T-cell (primary cell): ENCODE measurements at regions not wholly inside any gene's neighbourhood (a gene's known extent, or its start where the extent isn't known, plus 50 kb on each side); places are given as distances from the start of the nearest gene placed in this dataset.

Experiments used
- ATAC-seq, 4 experiments: fragments of 200-7000 bp in 3 of 4; fragments of 150-1000 bp in 1 of 4; cut with Tn5 transposase; replicated peaks in 1 of 4; 1 replicate in 3 of 4; 2 replicates in 1 of 4; pipeline ENCODE4 v1.10.0; 2021; ENCODE audit warnings: moderate library complexity in 3 of 4, mild to moderate bottlenecking in 2 of 4, moderate number of reproducible peaks in 1 of 4
- CTCF ChIA-PET, 2 donors: fragments of 300-600 bp; sonication (Branson Sonifier 250); formaldehyde crosslinking; loops; one replicate each; lab custom pipeline; 2022; ENCODE audit warnings: antibody characterized with exemption in 2 of 2; lab: Charles Lee
- POLR2A ChIA-PET, 2 donors: fragments of 300-600 bp; sonication (Branson Sonifier 250); formaldehyde crosslinking; loops; one replicate each; lab custom pipeline; 2022; ENCODE audit warnings: antibody characterized with exemption in 2 of 2; lab: Charles Lee
- DNase-seq, 35 experiments: peaks; one replicate each; pipeline versions ENCODE4 v3.0.0 to v3.0.0-alpha.2; 2013 to 2023
- H3K27ac ChIP-seq: one replicate; pipeline ENCODE4 v1.5.1; 2013; ENCODE audit warnings: low read length
- H3K27me3 ChIP-seq, 2 experiments: replicated peaks in 1 of 2; 1 replicate in 1 of 2; 2 replicates in 1 of 2; pipeline versions ENCODE4 v1.6.1 to v1.7.0; 2013; ENCODE audit warnings: low read length in 1 of 2, mixed read lengths in 1 of 2; ENCODE audit not compliant: control insufficient read depth in 2 of 2, insufficient read depth in 2 of 2; ENCODE audit errors: extremely low read depth in 1 of 2
- H3K36me3 ChIP-seq, 2 donors: 1 replicate in 1 of 2; 2 replicates in 1 of 2; pipeline versions ENCODE4 v1.6.1 to v1.7.0; 2013; ENCODE audit warnings: low read length in 1 of 2; ENCODE audit not compliant: control insufficient read depth in 2 of 2, insufficient read depth in 1 of 2; ENCODE audit errors: extremely low read depth in 1 of 2
- H3K4me1 ChIP-seq, 2 experiments: 1 replicate in 1 of 2; 2 replicates in 1 of 2; pipeline versions ENCODE4 v1.6.1 to v1.7.0; 2013; ENCODE audit warnings: low read length in 2 of 2, mixed read lengths in 1 of 2; ENCODE audit not compliant: insufficient read depth in 2 of 2, control insufficient read depth in 1 of 2; ENCODE audit errors: extremely low read depth in 1 of 2
- H3K4me3 ChIP-seq, 2 donors: 1 replicate in 1 of 2; 2 replicates in 1 of 2; pipeline versions ENCODE4 v1.5.1 to v1.7.0; 2013; ENCODE audit warnings: mild to moderate bottlenecking in 2 of 2, low read length in 1 of 2, moderate library complexity in 1 of 2; ENCODE audit not compliant: control insufficient read depth in 1 of 2; ENCODE audit errors: extremely low read depth in 1 of 2
- H3K9me3 ChIP-seq: 2 replicates; pipeline ENCODE4 v1.7.0; 2013
- H3K27ac Mint-ChIP-seq, 2 donors: one replicate each; pipeline ENCODE4 v1.8.0; 2020 to 2021; ENCODE audit warnings: mild to moderate bottlenecking in 2 of 2, mixed read lengths in 2 of 2
- H3K27me3 Mint-ChIP-seq, 2 donors: one replicate each; pipeline ENCODE4 v1.8.0; 2021 to 2022; ENCODE audit warnings: mixed read lengths in 2 of 2
- H3K36me3 Mint-ChIP-seq: one replicate; pipeline ENCODE4 v1.8.0; 2021; ENCODE audit warnings: mixed read lengths
- H3K4me1 Mint-ChIP-seq, 3 donors: one replicate each; pipeline ENCODE4 v1.8.0; 2020 to 2022; ENCODE audit warnings: mixed read lengths in 3 of 3, mild to moderate bottlenecking in 1 of 3
- H3K4me3 Mint-ChIP-seq, 3 donors: one replicate each; pipeline ENCODE4 v1.8.0; 2020 to 2022; ENCODE audit warnings: mild to moderate bottlenecking in 3 of 3, mixed read lengths in 3 of 3, moderate library complexity in 3 of 3
- H3K9me3 Mint-ChIP-seq, 3 donors: one replicate each; pipeline ENCODE4 v1.8.0; 2020 to 2022; ENCODE audit warnings: mixed read lengths in 3 of 3
- WGBS: methylation state at CpG from one replicate; pipeline ENCODE4 v1.1.5; 2013; ENCODE audit warnings: missing lambda C conversion rate; ENCODE audit not compliant: insufficient coverage; 5-methylcytosine and 5-hydroxymethylcytosine counted together

DNA sequence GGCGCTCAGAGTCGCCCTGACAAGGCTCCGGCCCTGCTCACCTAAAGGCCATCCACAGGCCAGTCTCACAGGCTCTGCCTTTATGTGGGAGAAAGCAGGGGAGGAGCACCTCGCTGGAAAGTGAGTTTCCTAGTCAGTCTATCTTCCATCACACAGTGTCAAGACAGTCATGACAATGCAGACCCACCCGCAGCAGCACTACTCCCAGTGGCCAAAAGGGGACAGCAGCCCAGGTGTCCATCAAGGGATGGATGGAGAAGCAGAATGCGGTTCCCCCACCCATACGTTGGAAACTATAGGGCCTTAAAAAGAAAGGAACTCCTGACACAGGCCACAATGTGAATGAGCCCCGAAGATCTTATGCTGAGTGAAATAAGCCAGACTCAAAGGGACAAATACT is 226.8 kb downstream of the ENGASE start:
- H3K36me3 Mint-ChIP-seq: no peaks in the 10 kb centered on the region

DNA sequence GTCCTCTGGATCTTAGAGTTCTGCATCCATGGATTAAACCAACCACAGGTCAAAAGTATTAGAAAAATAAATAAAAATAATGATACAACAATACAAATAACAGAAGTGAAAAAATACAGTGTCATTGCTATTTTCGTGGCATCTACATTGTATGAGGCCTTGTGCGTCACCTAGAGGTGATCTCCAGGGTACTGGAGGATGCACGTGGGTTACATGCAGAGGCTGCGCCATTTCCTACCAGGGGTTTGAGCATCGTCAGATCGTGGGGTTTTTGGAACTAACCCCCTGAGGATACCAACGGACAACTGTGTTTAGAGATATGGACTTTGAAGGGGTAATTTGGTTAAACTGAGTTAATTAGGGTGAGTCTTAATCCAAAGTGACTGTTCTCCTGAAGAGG is 224.7 kb downstream of the ENGASE start:
- Histone ChIP-seq H3K27me3 (peaks cover 0 to 46% of the 10 kb centered on the region in 2 experiments), H3K9me3 (no peaks in the 10 kb centered on the region), H3K4me3 (no peak overlapping the region), H3K36me3 (no peaks in the 10 kb centered on the region), H3K27ac (no peak overlapping the region), H3K4me1 (no peaks in the 10 kb centered on the region)
- CTCF ChIA-PET: no interaction called here
- DNase-seq (no peak), ATAC-seq (no peak)
- WGBS: 85% methylated on average over 6 of the region's 7 CpGs
- no peak overlapping the region for H3K27ac Mint-ChIP-seq
- H3K36me3 Mint-ChIP-seq: no peaks in the 10 kb centered on the region
- H3K9me3 Mint-ChIP-seq: no peaks in the 10 kb centered on the region
- peaks cover 26 to 34% of the 10 kb centered on the region in 2 donors for H3K27me3 Mint-ChIP-seq
- no peak overlapping the region for H3K4me3 Mint-ChIP-seq
- POLR2A ChIA-PET: no interaction called here
- no peaks in the 10 kb centered on the region for H3K4me1 Mint-ChIP-seq

More for the DNA sequence above, 226.8 kb downstream of the ENGASE start:
- ChIA-PET POLR2A (no interaction called here), CTCF (no interaction called here)
- ATAC-seq (no peak), DNase-seq (no peak)
- H3K4me1 Mint-ChIP-seq: no peaks in the 10 kb centered on the region
- H3K4me3 Mint-ChIP-seq: no peak overlapping the region
- H3K4me3 ChIP-seq: no peak overlapping the region
- WGBS: 81% methylated on average over 3 of the region's 8 CpGs
- no peak overlapping the region for H3K27ac Mint-ChIP-seq
- H3K36me3 ChIP-seq: no peaks in the 10 kb centered on the region
- no peaks in the 10 kb centered on the region for H3K9me3 Mint-ChIP-seq
- no peaks in the 10 kb centered on the region for H3K4me1 ChIP-seq
- H3K9me3 ChIP-seq: no peaks in the 10 kb centered on the region
- peaks cover 0 to 47% of the 10 kb centered on the region in 2 experiments for H3K27me3 ChIP-seq
- H3K27me3 Mint-ChIP-seq: peaks cover 33 to 34% of the 10 kb centered on the region in 2 donors
- H3K27ac ChIP-seq: no peak overlapping the region

GRCh38 chr17:79298799-79299198 is 224.2 kb downstream of the ENGASE start:
- Mint-ChIP-seq H3K4me3 (no peak overlapping the region), H3K27ac (no peak overlapping the region), H3K9me3 (no peaks in the 10 kb centered on the region), H3K4me1 (no peaks in the 10 kb centered on the region), H3K36me3 (no peaks in the 10 kb centered on the region), H3K27me3 (peaks cover 26 to 37% of the 10 kb centered on the region in 2 donors)
- DNase-seq (no peak), ATAC-seq (no peak)
- POLR2A ChIA-PET: no interaction called here
- Histone ChIP-seq H3K4me1 (no peaks in the 10 kb centered on the region), H3K27me3 (peaks cover 0 to 50% of the 10 kb centered on the region in 2 experiments), H3K36me3 (no peaks in the 10 kb centered on the region), H3K4me3 (no peak overlapping the region), H3K27ac (no peak overlapping the region), H3K9me3 (no peaks in the 10 kb centered on the region)
- WGBS: 77% methylated on average over 12 of the region's 12 CpGs
- CTCF ChIA-PET: no interaction called here

GRCh38 chr17:79296243-79296642 is 221.6 kb downstream of the ENGASE start:
- DNase-seq: no peak
- no peak for ATAC-seq
- Histone ChIP-seq H3K27ac (no peak overlapping the region), H3K4me3 (no peak overlapping the region), H3K9me3 (no peaks in the 10 kb centered on the region), H3K4me1 (no peaks in the 10 kb centered on the region), H3K36me3 (no peaks in the 10 kb centered on the region), H3K27me3 (peaks cover 0 to 55% of the 10 kb centered on the region in 2 experiments)
- H3K4me3 Mint-ChIP-seq: no peak overlapping the region
- H3K9me3 Mint-ChIP-seq: no peaks in the 10 kb centered on the region
- H3K27me3 Mint-ChIP-seq: peaks cover 26 to 50% of the 10 kb centered on the region in 2 donors
- ChIA-PET POLR2A (no interaction called here), CTCF (no interaction called here)
- H3K27ac Mint-ChIP-seq: no peak overlapping the region
- no peaks in the 10 kb centered on the region for H3K4me1 Mint-ChIP-seq
- WGBS: 88% methylated on average over 4 of the region's 7 CpGs
- no peaks in the 10 kb centered on the region for H3K36me3 Mint-ChIP-seq

GRCh38 chr17:79295307-79295706 is 220.7 kb downstream of the ENGASE start:
- CTCF ChIA-PET: no interaction called here
- Mint-ChIP-seq H3K9me3 (no peaks in the 10 kb centered on the region), H3K4me3 (no peak overlapping the region), H3K4me1 (no peaks in the 10 kb centered on the region), H3K27me3 (peaks cover 27 to 58% of the 10 kb centered on the region in 2 donors), H3K36me3 (no peaks in the 10 kb centered on the region), H3K27ac (no peak overlapping the region)
- H3K27ac ChIP-seq: no peak overlapping the region
- no peak overlapping the region for H3K4me3 ChIP-seq
- no peaks in the 10 kb centered on the region for H3K36me3 ChIP-seq
- 74% methylated on average over 4 of the region's 6 CpGs for WGBS
- POLR2A ChIA-PET: no interaction called here
- no peaks in the 10 kb centered on the region for H3K4me1 ChIP-seq
- H3K27me3 ChIP-seq: peaks cover 0 to 52% of the 10 kb centered on the region in 2 experiments
- no peak for ATAC-seq
- no peak for DNase-seq
- no peaks in the 10 kb centered on the region for H3K9me3 ChIP-seq

DNA sequence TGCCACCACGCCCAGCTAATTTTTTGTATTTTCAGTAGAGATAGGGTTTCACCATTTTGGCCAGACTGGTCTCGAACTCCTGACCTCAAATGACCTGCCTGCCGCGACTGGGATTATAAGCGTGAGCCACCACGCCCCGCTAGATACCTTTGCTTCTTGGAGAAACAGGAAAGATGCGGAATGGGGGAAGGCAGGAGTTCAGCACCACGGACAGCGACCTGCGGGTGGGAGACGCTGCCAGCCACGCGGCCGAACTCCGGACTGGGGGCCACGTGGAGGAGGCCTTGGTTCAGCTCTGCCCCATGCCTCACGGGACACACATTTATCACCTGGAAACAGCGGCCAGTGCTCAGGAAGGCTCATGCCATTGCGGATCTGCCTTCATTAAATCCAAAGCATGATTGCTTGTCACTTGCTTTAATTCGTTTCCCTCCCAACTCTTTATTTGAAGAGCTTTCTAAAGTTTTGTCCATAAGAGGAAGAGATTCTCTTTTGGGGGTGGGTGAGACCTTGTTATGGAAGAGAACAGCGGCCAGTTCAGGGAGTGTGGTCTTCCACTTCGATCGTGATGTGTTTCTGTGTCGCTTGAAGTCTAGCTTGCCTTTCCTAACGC is 219.9 kb downstream of the ENGASE start:
- Mint-ChIP-seq H3K4me3 (no peak overlapping the region), H3K9me3 (no peaks in the 10 kb centered on the region), H3K36me3 (no peaks in the 10 kb centered on the region), H3K4me1 (no peaks in the 10 kb centered on the region), H3K27me3 (peaks cover 33 to 62% of the 10 kb centered on the region in 2 donors), H3K27ac (no peak overlapping the region)
- H3K4me1 ChIP-seq: no peaks in the 10 kb centered on the region
- no peak overlapping the region for H3K27ac ChIP-seq
- H3K36me3 ChIP-seq: no peaks in the 10 kb centered on the region
- 27% methylated on average over 22 of the region's 26 CpGs for WGBS
- H3K9me3 ChIP-seq: no peaks in the 10 kb centered on the region
- no peak for ATAC-seq
- peaks cover 0 to 57% of the 10 kb centered on the region in 2 experiments for H3K27me3 ChIP-seq
- ChIA-PET CTCF (no interaction called here), POLR2A (no interaction called here)
- DNase-seq: peak in 25 of 35 experiments; percentile 3 to 58 (median 18)
- no peak overlapping the region for H3K4me3 ChIP-seq

DNA sequence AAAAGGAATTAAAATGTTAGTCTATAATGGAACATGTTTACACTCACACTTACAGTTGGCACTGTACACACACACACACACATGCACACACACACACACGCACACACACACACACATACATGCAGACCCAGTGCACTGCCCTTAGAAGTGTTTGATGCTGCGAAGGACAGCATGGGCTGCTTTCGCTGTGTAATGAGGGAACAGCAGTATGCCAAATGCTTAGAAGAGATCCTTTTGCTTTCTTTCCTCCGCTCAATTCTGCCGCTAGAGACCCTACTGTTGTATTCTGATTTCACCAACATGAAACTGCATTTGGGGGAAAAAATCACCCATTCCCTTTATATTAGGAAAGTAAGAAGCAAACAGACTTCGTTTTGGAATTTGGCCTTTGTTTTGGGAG is 217.9 kb downstream of the ENGASE start:
- H3K4me3 ChIP-seq: no peak overlapping the region
- Mint-ChIP-seq H3K36me3 (no peaks in the 10 kb centered on the region), H3K27ac (no peak overlapping the region), H3K4me1 (no peaks in the 10 kb centered on the region), H3K27me3 (peaks cover 35 to 64% of the 10 kb centered on the region in 2 donors), H3K9me3 (no peaks in the 10 kb centered on the region), H3K4me3 (no peak overlapping the region)
- peaks cover 0 to 67% of the 10 kb centered on the region in 2 experiments for H3K27me3 ChIP-seq
- no peaks in the 10 kb centered on the region for H3K4me1 ChIP-seq
- H3K9me3 ChIP-seq: no peaks in the 10 kb centered on the region
- ChIA-PET CTCF (no interaction called here), POLR2A (no interaction called here)
- no peak for DNase-seq
- H3K27ac ChIP-seq: no peak overlapping the region
- no CpG with 5 or more reads among the region's 6 CpGs for WGBS
- H3K36me3 ChIP-seq: no peaks in the 10 kb centered on the region
- no peak for ATAC-seq
